ENCODE measurements at regions not wholly inside any gene's neighbourhood (a gene's known extent, or its start where the extent isn't known, plus 50 kb on each side); places are given as distances from the start of the nearest gene placed in this dataset.

DNA sequence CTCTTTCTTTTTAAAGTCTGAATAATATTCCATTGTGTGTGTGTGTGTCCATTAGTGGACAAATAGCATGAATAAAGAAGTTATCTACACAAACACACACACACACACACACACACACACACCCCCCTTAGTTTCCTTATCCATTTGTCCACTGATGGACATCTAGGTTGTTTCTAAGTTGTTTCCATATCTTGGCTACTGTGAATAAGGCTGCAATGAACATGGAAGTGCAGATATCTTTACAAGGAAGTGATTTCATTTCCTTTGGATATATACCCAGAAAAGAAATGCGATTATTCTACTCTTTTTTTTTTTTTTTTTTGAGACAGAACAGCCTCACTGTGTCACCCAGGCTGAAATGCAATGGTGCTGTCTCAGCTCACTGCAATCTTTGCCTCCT is 113.5 kb downstream of the MBL2 start:
- DNase-seq (ENCODE audit: low read depth in 1 of 2, low spot score in 1 of 2) = no peak
- no peak for TF ChIP-seq JUND (IDR thresholded peaks at IDR 0.05; ENCODE audit: low read depth)
- in situ Hi-C loops (cut with HindIII; ENCODE audit: low pct_unique_long_range_greater_than_20kb, low sequenced_read_pairs) = no loop called here

DNA sequence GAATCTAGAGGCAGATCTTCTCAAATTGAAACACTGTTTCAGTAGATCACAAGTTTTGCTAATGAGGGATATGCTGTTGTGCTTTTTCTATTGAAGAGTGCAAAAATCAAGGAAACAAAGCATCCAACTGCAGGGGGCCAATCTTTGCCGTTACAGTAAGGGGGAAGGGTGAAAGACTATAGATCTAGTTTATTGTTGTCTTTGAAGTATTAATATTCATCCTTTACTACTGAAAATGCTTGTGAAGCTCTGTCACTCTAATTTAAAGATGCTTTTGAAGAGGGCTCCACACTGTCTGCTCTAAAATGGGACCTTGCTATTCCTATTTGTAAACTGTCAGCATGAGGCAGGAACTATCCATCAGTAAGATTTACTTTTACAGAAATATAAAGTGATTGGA is 110.3 kb downstream of the MBL2 start:
- no peak for DNase-seq (ENCODE audit: low read depth in 1 of 2, low spot score in 1 of 2)
- no peak for TF ChIP-seq JUND (IDR thresholded peaks at IDR 0.05; ENCODE audit: low read depth)

DNA sequence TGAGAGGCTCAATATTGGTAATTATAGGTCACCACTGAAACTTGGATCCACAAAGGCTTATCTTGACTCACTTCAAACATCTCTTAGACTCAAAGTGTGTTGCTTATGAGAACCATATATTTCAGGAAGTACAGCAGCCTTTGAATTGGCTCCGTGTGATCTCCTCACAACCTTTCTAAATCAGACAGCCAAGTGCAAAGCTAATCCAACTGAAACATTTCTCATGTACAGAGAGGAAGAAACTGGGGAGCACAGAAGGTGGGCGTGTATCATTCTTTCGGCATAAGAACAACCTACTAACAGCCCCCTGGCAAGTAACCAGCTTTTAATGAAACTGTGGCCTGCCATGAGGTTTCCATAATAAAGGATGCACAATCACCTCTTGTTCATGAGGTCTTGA is 109.4 kb downstream of the MBL2 start:
- in situ Hi-C loops (cut with HindIII; ENCODE audit: low pct_unique_long_range_greater_than_20kb, low sequenced_read_pairs) = no loop called here
- no peak for DNase-seq (ENCODE audit: low read depth in 1 of 2, low spot score in 1 of 2)
- TF ChIP-seq JUND (IDR thresholded peaks at IDR 0.05; ENCODE audit: low read depth) = no peak

More for the DNA sequence above, 110.3 kb downstream of the MBL2 start:
- in situ Hi-C loops (cut with HindIII; ENCODE audit: low pct_unique_long_range_greater_than_20kb, low sequenced_read_pairs) = no loop called here

DNA sequence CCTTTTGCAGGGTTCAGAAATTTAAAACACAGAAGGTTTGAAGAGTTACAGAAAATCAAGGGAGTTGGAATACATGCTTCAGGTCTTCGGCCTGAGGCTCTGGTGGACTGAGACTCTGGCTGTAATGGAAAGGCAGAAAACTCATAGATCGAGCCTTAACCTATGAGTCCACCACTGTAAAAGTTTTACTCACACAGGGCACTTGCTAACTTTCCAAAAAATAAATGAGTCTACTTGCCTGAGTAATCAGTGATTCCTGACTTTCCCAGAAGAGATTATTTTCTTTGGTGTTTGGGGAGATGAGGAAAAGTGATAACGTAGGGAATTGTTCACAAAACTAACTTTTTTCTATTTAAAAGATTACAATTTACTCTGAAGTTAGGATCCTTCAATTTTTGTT is 108.0 kb downstream of the MBL2 start:
- DNase-seq (ENCODE audit: low read depth in 1 of 2, low spot score in 1 of 2) = no peak
- in situ Hi-C loops (cut with HindIII; ENCODE audit: low pct_unique_long_range_greater_than_20kb, low sequenced_read_pairs) = no loop called here
- no peak for TF ChIP-seq JUND (IDR thresholded peaks at IDR 0.05; ENCODE audit: low read depth)

DNA sequence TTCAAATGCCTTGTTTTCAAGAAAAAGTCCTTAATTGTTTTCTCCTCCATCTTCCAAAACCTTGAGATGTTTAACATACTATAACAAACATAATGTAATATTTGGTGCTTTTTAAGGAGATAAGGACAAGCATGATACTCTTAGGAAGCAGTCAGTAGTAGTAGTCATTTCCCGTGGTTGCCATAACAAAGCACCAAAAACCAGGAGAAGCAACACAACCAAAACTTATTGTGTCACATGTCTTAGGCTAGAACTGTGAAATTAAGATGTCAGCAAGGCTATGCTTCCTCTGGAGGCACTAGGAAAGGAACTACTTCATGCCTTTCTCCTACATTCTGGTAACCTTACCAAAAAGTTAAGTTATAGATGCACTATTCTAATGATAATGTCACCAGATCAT is 106.8 kb downstream of the MBL2 start:
- in situ Hi-C loops (cut with HindIII; ENCODE audit: low pct_unique_long_range_greater_than_20kb, low sequenced_read_pairs) = no loop called here
- no peak for TF ChIP-seq JUND (IDR thresholded peaks at IDR 0.05; ENCODE audit: low read depth)

DNA sequence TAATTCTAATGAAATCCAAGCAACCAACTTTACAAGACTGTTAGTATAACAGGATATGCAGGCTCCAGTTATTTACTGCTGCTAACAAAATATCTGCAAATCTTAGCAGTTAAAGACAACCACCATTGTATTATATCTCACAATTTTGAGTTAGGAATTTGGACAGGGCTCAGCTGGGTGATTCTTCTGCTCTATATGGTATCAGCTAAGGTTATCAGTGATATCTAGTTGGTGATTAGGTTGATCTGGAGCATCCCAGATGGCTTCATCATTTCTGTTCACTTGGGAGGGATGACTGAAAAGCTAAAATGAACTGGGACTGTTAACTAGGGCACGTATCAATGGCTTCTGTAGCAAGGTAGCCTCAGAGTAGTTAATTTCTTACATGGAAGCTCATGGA is 105.7 kb downstream of the MBL2 start:
- no peak for DNase-seq (ENCODE audit: low read depth in 1 of 2, low spot score in 1 of 2)
- no peak for TF ChIP-seq JUND (IDR thresholded peaks at IDR 0.05; ENCODE audit: low read depth)
- in situ Hi-C loops (cut with HindIII; ENCODE audit: low pct_unique_long_range_greater_than_20kb, low sequenced_read_pairs) = no loop called here

More for the DNA sequence above, 106.8 kb downstream of the MBL2 start:
- DNase-seq (ENCODE audit: low read depth in 1 of 2, low spot score in 1 of 2) = no peak

DNA sequence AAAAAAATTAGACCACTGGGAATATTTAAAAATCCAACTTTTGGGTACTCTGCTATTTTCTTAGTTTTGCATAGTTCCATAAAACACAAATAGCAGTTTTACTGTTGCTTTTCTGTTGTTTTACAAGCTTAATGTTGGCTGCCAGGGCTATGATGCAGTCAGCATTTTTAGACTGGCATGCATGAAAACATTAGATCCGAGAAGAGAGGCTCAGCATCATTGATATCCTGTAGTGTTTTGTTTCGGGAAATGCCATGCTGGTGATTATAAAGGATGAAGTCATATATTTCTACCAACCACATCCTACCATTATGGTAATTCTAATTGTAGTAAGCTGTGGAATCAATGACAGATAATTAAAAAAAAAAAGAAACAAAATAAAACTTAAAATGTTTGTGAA is 104.6 kb downstream of the MBL2 start:
- in situ Hi-C loops (cut with HindIII; ENCODE audit: low pct_unique_long_range_greater_than_20kb, low sequenced_read_pairs) = no loop called here
- DNase-seq (ENCODE audit: low read depth in 1 of 2, low spot score in 1 of 2) = no peak
- TF ChIP-seq JUND (IDR thresholded peaks at IDR 0.05; ENCODE audit: low read depth) = no peak

DNA sequence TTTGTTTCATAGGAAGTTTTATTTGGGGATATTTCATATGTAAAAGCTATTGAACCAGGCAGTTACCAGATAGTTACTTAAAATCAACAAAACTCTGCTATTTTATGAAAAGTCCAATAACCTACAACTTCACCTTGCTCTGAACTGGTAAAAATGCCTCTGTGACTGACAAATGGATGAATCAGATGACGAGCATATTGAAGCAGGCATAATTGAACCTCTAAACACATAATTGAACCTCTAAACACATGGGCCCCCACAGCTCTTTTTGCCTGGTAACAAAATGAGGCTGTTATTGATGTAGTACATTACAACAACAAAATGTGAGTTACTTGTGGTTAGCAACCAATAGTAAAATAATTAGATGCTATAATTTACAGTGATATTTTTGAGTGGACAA is 99.7 kb downstream of the MBL2 start:
- no peak for TF ChIP-seq JUND (IDR thresholded peaks at IDR 0.05; ENCODE audit: low read depth)
- no peak for DNase-seq (ENCODE audit: low read depth in 1 of 2, low spot score in 1 of 2)
- in situ Hi-C loops (cut with HindIII; ENCODE audit: low pct_unique_long_range_greater_than_20kb, low sequenced_read_pairs) = no loop called here

DNA sequence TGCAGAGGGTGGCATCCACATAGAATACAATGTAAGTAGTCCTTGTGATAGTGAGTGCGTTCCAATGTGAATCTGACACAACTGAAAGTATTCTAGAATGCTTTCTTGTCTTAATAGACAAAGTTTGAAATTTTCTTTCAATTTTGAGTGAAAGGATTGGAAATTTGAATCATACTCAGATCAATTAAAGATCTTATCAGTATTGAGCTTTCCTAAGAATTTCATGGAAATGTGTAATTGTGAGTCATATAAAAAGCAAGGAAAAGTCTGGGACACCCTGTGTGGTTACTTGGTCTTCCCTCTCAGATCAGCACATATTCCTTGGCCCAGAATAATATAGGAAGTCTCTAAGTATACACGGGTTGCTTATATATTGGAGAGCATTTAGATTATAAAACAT is 99.1 kb downstream of the MBL2 start:
- DNase-seq (ENCODE audit: low read depth in 1 of 2, low spot score in 1 of 2) = no peak
- in situ Hi-C loops (cut with HindIII; ENCODE audit: low pct_unique_long_range_greater_than_20kb, low sequenced_read_pairs) = no loop called here
- TF ChIP-seq JUND (IDR thresholded peaks at IDR 0.05; ENCODE audit: low read depth) = no peak

DNA sequence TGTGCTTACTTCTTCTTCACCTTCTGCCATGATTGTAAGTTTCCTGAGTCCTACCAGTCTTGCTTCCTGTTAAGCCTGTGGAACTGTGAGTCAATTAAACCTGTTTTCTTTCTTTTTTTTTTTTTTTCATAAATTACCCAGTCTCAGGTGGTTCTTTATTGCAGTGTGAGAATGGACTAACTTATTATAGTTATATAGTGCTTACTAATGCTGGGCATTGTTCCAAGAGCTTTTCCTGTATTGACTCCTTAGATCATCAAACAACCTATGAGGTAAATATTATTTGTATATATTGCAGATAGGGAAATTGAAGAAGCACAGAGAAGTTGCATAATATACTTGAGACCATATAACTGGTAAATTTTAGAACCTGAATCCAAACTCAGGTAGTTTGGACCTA is 98.1 kb downstream of the MBL2 start:
- no peak for DNase-seq (ENCODE audit: low read depth in 1 of 2, low spot score in 1 of 2)
- in situ Hi-C loops (cut with HindIII; ENCODE audit: low pct_unique_long_range_greater_than_20kb, low sequenced_read_pairs) = no loop called here
- TF ChIP-seq JUND (IDR thresholded peaks at IDR 0.05; ENCODE audit: low read depth) = no peak

DNA sequence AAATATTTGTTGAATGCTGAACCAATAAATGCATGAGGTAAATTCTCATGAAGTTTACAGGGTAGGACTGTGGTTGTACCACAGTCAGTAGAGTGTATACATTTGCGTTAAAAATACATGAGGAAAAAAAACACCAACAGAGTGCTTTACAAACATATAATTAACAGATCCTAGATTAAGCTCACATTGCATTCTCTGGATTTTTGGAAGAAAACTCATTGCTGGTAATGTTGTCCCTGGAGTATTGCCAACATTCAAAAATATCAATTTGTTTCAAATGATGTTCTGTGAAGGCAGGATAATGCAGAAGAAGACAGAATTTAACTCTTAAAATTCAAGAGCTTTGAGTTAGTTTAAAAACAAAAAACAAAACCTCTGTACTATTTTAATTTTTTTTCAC is 95.5 kb downstream of the MBL2 start:
- in situ Hi-C loops (cut with HindIII; ENCODE audit: low pct_unique_long_range_greater_than_20kb, low sequenced_read_pairs) = no loop called here
- no peak for TF ChIP-seq JUND (IDR thresholded peaks at IDR 0.05; ENCODE audit: low read depth)
- DNase-seq (ENCODE audit: low read depth in 1 of 2, low spot score in 1 of 2) = peak in 1 of 2 experiments; percentile 7

DNA sequence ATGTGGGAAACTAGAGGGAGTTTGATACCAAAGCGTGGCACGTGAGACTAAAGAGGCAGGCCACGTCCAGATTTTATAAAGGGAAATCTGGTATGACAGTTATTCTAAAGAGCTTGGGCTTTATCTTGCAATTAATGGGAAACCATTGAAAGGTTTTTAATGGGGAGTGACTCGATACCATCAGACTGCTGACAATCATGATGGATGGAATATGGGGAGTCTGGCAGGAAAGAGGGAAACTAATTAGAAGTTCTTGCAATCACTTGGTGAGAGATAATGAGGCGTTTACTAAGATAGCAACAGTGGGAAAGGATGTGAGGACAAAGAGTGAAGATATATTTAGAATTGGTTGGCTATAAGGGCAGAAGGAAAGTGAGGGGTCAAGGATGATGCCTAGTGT is 94.0 kb downstream of the MBL2 start:
- in situ Hi-C loops (cut with HindIII; ENCODE audit: low pct_unique_long_range_greater_than_20kb, low sequenced_read_pairs) = no loop called here
- DNase-seq (ENCODE audit: low read depth in 1 of 2, low spot score in 1 of 2) = no peak
- no peak for TF ChIP-seq JUND (IDR thresholded peaks at IDR 0.05; ENCODE audit: low read depth)

DNA sequence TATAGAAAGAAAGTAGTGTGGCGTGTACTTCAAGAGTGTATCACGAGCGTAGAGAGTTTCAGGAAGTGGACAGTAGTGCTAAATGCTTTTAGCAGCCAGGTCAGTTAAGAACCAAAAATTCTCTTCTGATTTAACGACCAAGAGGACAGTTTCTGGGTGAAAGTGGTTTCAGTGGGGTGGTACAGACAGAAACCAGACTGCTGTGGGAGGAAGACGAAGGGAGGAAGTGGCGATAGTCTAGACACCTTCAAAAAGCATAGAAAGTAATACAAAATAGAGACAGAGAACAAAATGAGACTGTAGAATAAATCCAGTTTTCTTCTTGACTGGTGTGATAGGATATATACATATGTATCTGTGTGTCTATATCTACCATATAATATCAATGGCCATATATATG is 93.5 kb downstream of the MBL2 start:
- DNase-seq (ENCODE audit: low read depth in 1 of 2, low spot score in 1 of 2) = no peak
- in situ Hi-C loops (cut with HindIII; ENCODE audit: low pct_unique_long_range_greater_than_20kb, low sequenced_read_pairs) = no loop called here
- no peak for TF ChIP-seq JUND (IDR thresholded peaks at IDR 0.05; ENCODE audit: low read depth)

DNA sequence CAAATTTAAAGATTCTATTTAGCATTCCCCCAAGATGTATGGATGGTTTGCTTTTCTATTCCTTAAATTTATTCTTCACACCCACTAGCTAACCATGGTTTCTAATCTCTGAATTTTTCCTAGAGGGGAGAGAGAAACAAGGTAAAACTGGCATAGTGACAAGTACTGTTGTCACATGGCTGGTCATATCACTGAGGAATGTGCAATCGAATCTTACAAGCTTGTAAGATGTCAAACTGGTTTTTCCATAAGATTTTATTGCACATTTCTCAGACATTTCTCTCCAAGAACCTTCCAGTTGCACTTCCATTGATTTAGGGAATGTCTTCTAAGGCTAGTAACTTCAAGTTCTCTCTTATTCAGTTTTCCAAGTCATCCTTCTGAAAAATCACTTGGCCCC is 89.8 kb downstream of the MBL2 start:
- in situ Hi-C loops (cut with HindIII; ENCODE audit: low pct_unique_long_range_greater_than_20kb, low sequenced_read_pairs) = no loop called here
- no peak for TF ChIP-seq JUND (IDR thresholded peaks at IDR 0.05; ENCODE audit: low read depth)
- DNase-seq (ENCODE audit: low read depth in 1 of 2, low spot score in 1 of 2) = peak in 1 of 2 experiments; percentile 8

Data from T47D (cell line).